NCI-H146 treated with DMSO at 0.1 percent for 48 hours (cell line): ENCODE measurements at regions not wholly inside any gene's neighbourhood (a gene's known extent, or its start where the extent isn't known, plus 50 kb on each side); places are given as distances from the start of the nearest gene placed in this dataset.

ENCODE experiments used
- DNase-seq: peaks from one replicate; lab custom pipeline; 2025; ENCODE audit not compliant: unreplicated experiment; lab: John Stamatoyannopoulos, UW

DNA sequence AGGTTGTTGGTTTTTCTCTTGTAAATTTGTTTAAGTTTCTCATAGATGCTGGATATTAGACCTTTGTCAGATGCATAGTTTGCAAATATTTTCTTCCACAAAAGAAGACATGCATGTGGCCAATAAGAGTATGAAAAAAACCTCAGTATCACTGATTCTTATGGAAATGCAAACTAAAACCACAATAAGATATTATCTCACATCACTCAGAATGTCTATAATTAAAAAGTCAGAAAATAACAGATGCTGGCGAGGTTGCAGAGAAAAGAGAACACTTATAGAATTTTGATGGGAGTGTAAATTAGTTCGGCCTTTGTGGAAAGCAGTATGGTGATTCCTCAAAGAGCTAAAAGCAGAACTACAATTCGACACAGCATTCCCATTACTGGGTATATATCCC is 1355.6 kb downstream of the FAM133A start:
- DNase-seq = no peak

DNA sequence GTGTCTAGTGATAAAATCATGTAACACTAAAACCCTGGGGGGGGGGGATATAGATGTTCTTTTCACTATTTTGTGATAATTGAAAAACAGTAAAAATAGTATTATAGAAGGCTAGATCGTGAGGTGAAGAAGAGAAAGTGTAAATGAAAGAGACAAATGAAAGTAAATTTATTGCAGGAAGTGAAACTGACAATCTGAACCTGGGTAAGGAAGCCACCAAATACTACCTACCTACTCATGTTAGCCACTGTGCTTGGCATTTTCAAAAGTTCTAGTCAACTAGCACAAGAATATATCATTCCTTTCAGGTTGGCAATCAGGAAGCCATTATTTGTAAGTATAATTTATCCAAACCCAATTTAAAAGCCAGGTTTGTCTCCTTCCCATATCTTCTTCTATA is 1366.1 kb downstream of the FAM133A start:
- no peak for DNase-seq

DNA sequence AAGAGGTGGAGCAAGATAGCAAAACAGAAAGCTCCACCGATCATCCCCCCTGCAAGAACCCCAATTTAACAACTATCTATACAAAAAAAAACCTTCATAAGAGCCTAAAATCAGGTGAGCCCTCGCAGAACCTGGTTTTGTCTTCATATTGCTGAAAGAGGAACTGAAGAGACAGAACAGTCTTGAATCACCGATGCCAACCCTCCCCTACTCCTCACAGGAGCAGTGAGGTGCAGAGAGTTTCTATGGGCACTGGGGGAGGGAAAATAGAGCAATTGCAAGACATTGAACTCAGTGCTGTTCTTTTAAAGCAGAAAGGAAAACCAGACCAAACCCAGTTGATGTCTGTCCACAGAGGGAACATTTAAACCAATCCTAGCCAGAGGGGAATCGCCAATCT is 1370.3 kb downstream of the FAM133A start:
- no peak for DNase-seq

DNA sequence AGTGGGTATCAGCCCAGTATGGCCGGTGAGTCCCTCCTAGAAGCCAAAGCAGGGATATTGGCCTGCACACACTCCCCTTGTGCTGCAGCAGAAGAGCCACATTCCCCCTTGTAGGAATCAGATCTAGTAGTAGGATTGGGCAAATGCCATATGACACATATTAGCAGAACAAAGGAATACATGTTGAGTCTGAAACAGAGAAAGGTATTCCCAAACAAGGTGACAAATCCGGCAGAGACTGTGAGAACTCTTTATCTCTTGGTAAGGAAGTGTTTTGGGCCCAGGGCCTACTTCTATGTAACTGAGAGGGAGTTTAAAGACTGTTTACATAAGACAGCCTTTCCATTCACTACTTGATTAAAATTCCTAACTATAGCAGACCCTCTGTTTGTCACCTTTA is 1382.0 kb downstream of the FAM133A start:
- no peak for DNase-seq

DNA sequence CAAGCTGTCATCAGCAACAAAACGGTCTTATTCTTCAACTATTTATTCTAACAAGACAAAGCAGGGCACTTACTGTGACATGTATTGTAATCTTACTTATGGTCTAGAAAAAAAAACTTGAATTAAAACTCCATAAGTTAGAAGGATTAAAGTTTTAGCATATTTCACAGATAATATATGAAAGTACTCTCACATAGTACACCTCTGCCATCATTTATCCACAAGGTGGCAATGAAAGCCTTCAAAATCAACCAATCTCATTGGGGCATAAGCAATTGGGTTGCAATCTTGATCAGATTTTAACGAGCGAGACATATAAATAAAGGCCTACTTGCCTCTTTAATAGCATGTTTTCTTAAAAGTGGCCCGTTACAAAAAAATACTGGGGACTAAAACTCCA is 1382.9 kb downstream of the FAM133A start:
- no peak for DNase-seq

DNA sequence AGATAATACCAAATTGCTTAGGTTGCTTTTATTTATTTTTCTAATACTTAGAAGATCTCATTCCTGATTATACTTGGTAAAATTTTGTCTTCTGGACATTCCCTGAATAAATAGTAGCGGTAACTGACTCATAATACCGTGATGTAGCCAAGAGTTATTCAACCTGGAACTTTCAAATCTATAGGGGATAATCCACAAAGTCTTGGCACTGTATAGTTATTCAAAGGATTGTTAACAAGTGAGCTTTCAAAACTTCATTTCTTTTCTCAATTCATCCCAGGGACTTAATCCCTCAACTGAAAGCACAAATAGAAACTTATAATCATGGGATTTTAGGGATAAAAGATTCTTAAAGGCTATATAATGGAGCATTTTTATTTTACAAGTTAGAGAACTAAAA is 1383.3 kb downstream of the FAM133A start:
- no peak for DNase-seq

DNA sequence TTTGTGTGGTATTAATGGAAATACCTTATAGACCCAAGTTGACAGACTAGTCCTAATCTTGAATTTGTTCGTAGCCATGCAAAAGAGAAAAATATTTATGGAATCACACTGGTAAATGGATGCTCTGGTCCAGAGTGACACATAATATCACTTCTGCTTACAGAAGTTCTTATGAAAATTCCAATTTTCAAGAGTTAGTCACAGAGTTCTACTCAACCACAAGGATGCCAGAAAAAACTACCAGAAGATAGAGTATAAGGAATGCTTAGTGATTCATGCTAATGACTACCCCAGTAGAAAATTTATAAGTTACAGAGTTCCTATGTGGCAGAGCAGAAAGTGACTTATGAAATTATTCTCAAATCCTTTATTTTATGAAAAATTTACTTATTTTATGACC is 1384.8 kb downstream of the FAM133A start:
- no peak for DNase-seq

DNA sequence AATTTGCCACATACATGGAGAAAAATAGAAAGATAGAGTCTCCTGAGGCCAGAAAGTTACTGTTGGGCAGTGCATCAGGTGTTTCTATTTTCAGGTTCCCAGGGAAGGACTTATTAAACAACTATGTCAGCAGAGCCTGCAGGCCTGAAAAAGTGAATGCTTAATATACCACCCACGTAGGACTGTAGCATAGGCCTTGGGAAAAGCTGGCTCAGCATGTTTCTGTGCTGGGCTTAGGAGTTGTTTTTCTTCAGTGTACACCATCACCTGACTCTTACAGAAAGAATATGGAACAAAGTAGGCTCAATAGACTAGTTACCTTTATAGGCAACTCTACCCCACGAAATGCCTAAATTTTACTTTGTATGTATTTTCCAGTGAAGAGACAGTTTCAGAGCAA is 1385.9 kb downstream of the FAM133A start:
- DNase-seq = no peak

DNA sequence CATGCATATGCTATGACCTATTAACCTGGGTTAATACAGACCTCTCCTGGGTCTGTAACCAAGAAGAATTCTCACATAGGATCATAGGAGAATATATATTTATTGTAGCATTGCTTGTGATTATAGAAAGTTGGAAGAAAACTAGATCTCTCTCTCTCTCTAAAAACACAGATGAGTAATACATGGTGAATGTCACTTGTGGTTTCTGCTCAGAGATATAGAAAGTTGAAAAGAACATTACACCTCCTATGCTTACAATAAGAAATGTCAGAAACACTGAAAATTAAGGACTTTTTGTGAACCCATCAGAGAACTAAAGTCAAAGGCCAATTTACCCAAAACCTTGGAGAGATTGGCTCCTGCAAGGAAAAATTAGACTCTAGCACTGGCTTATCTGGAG is 1389.5 kb downstream of the FAM133A start:
- DNase-seq = no peak

DNA sequence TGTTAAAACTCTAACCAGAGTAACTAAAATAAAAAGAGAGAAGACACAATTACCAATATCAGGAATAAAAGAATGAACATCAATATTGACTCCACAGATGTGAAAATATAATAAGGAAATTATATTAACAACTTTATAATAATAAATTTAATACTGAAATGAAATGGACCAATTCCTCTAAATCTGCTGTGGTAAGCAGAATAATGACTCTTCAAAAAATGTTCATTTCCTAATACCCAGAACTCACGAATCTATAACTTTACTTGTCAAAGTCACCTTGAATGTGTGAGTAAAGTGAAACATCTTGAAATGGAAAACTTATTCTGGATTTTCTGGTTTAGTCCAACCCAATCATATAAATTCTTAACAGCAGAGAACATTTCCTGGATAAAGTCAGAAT is 1391.1 kb downstream of the FAM133A start:
- DNase-seq = no peak

DNA sequence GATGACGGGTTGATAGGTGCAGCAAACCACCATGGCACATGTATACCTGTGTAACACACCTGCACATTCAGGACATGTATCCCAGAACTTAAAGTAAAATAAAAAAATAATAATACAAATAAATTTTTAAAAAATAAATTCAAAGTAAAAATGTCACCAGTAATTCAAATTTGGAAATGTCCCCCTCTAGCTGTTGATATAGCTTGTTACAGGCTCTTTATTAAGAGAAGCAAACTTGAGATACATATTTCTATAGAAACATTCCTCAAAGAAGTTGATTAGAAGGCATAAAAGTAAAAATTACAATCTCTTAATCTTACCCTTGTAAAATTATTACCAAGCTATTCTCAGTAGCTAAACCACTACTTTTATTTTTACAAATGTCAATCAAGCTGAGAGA is 1397.0 kb downstream of the FAM133A start:
- no peak for DNase-seq

DNA sequence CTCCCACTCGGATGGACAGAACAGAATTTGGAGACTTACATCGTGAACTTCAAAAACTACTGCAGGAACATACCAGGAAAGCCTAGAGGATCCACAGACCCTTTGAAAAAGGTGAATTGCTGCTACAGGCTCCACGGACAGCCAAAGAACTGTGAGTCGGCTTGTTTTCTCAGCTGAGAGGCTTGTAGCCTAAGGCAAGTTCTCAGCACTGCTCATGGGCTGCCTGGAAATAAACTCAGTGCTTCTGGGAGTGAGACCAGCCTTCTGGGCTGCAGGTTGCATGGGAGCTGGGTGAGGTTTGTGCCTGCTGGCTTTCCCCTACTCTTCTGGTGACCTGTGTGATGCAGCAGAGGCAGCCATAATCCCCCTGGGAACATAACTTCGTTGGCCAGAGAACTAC is 1397.6 kb downstream of the FAM133A start:
- no peak for DNase-seq

DNA sequence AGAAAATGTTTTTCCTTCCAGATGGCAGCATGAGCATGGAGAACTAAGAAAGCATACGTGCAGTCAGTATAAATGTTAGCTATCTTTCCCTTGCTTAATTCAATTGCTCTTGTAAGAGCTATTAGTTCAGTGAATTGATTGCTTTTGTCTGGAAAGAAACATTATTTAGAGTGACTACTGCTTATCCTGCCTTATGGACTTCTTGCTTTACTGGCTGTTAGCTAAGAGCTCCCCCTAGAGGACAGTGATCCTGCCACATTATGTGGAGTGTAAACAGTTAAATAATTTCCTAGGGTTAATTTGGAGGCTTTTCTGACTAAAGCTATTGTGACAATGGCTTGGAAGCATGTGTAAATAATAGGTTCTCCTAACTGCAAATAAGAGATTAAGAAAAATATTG is 1402.4 kb downstream of the FAM133A start:
- peak; percentile 0 for DNase-seq

DNA sequence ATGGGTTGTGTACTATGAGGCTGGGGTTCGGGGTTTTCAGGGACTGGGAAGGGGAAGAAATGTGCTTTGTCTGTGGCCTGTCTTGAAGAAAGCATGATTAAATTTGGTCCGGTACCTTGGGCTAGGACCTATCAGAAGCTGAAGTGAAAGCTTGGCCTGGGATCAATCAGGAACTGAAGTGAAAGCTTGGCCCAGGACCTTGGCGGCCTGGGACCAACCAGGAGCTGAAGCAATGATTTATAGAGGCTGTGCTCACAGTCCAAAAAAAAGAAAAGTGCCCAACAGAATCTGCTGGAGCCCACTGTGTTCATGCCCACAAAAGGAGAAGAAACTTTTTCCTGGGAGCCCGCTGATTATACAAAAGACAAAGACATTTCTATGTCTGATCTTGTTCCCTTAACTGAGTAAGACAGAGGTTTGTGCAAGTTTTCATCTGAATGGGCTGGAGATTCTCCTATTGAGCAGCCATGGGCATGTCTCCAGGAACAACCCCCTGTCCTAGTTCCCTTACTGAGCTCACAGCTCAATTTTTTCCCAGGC is 1427.9 kb downstream of the FAM133A start:
- DNase-seq = no peak

DNA sequence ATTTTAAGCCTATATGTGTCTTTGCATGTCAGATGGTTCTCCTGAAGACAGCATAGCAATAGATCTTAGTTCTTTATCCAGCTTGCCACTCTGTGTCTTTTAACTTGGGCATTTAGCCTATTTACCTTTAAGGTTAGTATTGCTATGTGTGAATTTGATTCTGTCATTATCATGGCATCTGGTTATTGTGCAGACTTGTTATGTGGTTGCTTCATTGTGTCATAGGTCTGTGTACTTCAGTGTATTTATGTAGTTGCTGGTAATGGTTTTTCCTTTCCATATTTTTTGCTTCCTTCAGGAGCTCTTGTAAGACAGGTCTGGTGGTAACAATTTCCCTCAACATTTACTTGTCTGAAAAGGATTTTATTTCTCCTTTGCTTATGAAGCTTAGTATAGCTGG is 1443.5 kb downstream of the FAM133A start:
- no peak for DNase-seq

DNA sequence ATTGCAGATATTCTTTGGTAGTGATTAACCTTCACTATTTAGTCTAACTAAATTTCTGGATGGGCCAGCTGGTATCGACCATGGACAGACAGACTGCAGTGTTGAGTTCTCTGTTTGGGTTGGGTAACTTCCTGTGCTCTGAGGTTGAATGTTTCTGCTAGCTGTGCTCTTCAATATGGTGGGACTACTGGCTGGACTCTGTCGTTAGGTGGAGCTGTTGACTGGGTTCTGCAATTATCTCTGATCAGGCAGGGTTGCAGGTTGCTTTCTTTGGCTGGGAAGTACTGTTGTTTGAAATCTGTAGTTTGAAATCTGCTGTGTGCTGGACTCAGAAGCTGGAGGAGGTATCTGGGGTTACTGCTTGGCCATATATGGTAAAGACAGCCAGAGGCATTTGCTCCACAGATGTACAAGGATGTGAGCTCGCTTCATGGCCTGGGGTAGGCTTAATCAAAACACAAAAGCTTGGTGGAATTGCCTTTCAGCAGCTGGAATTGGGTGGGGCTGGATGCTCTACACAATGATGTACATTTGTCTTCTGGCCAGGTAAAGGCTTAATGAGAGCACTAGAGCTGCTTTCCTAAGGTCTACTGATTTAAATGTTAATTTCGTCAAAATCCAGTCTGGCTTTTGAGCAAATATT is 1472.0 kb downstream of the FAM133A start:
- DNase-seq = no peak

DNA sequence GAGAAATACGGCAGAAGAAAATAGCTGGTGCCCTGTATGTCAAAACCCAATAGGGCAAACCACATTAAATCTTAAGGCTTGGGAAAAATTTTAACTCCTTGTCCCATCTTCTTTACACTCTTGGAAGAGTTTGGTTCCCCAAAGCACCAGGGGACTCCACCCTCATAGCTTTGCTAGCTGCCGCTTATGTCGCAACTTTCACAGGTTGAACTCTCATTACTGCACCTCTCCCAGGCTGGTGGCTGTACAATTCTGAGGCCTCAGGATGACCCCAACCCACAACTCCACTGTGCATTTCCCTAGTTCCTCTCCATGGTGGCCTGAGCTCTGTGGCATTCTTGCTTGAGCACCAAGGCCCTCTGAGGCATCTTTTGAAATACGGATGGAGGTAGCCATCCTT is 1478.8 kb downstream of the FAM133A start:
- no peak for DNase-seq

DNA sequence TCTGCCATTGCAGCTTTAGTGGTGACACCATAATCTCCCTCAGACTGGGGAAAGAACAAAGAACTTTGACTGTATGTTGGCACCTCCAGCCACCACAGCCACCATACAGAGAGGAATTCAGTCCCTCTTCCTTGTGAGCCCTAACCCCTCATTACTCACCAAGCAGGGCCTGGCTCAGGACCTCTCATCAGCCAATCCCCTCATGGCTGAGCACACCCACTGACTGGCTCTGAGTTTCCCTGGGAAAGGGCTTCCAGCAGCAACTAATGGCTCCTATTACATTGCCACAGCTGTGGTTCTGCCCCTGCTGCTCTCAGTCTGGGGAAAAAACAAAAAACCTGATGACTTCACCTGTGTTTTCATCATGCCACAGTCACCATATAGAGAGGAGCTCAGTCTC is 1482.6 kb downstream of the FAM133A start:
- DNase-seq = no peak
